Stimulated activated CD4-positive, alpha-beta T cell treated with anti-CD3 and anti-CD28 coated beads, Interleukin-1b, Interleukin-23, amount 100 ng/mL, for 24 hours (primary cell): ENCODE measurements at regions not wholly inside any gene's neighbourhood (a gene's known extent, or its start where the extent isn't known, plus 50 kb on each side); places are given as distances from the start of the nearest gene placed in this dataset.

Experiments used
- DNase-seq, 4 experiments: peaks; one replicate each; pipeline ENCODE4 v3.0.0-alpha.2; 2020; ENCODE audit warnings: low read depth in 4 of 4, low spot score in 1 of 4

DNA sequence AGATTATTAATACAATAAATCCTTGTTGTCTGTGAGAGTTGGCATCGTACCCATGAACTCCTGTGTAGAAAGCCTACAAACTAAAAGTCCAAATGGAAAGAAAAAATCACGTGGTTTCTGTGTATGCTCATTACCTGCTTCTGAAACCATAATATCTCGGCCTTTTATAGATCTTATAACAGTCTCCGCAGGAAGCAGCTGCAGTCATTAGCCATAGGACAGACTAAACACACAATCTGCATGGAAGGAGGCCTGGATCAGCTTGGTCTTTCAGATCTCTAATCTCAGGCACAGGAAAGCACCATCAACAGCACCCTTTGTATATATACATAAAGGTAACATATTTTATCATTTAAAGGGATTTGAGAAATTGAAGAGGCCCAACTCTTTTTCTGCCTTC, 508.9 kb upstream of the TCF4 start:
- no peak for DNase-seq

DNA sequence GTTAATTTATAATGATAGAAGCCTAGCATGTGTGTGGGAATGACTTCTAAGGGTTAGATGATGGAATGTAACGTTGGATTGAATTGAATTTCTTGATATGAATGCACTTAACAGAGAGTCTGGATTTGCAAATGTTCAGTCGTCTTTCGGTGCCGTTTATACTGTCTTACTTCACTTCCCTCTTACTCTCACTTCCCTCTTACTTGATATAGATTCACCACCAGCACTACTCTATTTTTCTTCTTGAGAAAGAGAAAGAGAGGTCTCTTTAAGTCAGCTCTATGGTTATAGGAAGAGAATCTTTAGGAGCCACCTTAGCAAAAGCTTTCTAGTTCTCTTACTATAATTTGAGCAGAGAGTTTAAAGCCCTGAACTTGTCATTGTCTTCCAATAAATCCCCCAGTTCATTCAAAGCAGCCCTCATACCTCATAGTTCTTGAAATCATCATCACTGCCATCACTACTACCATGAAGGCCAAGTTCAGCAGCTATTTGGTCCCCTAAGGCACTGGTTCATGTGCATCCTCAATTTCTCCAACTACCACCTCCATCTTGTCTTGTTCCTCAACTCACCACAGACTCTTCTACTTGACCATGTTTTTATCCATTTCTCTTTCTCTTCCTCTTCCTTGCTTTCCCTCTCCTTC, 501.7 kb upstream of the TCF4 start:
- no peak for DNase-seq

- DNase-seq: no peak
These were observed 498.8 kb upstream of the TCF4 start for GRCh38 chr18:56086786-56087185.

DNA sequence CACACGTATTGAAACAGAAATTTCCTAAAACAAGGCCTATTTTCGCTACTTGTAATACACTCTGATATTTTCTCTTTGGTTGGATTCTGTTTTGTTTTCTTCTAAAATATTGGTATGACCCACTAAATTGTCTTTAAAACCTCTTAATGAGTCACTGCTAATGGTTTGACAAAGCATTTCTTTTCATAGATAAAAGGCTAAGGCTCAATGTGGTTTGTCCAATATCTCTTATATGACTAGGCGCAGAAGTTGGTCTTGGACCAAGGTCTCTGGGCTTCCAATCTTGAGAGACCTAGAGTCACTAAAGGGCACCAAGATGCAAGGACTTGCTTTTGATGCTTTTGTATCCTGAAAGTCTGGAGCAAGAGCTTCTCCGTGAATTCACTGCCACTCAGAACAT, 498.2 kb upstream of the TCF4 start:
- DNase-seq: no peak

DNA sequence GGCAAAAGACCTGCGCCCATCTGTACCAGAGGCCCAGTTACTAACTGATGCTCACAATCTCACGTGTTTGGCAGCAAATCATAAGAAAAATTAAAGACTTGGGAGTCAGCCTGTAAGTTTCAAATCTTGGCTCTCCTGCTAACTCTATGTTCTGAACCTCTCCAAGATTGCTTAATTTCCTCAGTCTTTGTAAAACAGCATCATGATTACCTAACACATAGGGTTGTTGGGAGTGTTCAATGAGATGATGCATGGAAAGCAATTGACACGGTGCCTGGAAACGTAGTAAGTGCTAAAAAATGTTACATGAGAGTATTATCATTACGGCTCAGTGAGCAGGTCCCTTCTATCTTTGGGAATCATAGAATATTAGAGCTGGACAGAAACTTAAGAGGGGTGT, 497.6 kb upstream of the TCF4 start:
- no peak for DNase-seq

DNA sequence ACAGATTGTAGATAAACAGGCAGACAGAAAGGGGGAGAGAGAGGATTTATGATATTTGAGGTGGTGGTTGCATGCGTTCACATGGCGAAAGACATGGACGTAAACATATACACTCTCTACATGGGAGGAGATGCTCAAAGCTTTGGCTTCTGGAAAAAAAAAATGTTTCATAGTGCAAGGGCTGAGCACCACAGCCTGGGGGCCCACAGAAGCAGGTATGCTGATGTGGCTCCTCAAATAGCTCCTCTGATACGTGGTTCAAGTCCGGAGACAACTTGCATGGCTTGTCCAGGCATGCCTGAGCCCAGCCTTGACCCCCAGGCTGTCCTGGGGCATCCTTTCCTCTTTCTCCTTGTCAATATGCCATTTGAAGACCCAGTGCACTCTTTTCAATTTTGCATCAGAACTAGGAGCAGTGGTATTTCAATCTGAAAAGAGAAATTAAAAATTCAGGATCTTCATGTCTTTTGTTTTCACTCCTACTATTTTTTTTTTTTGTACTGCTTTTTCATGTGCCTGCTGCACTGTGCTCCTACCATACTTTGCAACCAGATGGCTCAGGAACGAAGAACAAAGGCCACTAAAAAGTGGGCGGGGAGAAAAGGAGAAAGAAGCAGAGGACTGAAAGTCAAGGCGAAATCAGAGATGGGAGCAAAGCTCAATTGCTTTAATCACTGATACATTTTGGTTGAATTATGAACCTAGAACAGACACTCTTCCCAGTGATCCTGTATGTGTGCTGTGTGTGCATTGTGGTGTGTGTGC, 495.7 kb upstream of the TCF4 start:
- no peak for DNase-seq

DNA sequence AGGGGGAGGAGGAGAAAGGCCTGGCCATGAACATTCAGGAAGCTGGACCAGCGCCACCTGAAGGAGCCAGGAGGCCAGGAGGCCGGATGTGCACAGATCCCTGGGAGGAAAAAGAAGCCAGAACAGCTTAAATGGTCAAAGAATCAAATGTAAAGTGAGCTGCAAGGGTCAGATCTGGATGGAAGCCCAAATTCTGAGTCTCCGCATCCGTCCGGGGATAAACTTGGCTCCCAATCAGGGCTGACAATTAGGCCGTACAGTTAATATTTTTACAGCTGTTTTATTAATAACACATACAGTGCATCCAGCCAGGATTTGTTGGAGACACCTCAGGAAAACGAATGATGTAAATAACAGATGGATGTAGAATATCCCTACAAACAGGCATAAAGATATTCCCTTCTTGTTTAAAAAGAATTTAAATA, 495.1 kb upstream of the TCF4 start:
- no peak for DNase-seq

GRCh38 chr18:56076723-56077122, 488.7 kb upstream of the TCF4 start:
- no peak for DNase-seq

GRCh38 chr18:56068701-56069100, 480.7 kb upstream of the TCF4 start:
- DNase-seq: no peak

DNA sequence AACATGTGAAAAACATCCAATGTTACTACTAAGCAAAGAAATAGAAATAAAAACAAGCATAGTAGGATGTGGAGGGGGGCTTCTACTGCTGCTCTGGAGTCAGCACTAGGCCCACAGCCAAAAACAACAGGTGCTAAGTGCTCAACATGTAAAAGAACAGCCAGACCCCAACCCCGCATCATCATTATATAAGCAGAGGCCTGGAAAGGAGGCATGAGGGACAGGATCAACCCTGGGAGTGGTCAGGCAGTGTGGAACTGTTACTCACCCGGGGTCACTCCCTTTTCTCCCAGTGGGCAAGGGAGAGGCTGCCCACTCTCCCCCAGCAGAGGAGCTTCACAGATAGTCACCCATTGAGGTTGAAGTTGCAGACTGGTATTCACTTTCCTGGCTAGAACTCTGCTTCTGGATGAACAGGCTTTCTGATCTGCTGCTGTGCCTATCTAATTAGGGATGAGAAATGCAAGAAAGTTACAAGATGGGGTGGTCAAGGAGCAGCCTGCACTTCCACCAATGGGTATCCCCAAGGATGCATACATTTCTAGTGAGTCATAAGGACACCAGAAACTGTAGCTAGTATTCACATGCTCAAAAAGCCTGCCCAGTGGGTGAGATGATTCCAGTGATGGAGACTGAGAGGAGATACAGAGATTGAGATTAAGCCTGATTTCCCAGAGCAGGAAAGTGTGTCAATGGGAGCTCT, 480.1 kb upstream of the TCF4 start:
- DNase-seq: no peak

DNA sequence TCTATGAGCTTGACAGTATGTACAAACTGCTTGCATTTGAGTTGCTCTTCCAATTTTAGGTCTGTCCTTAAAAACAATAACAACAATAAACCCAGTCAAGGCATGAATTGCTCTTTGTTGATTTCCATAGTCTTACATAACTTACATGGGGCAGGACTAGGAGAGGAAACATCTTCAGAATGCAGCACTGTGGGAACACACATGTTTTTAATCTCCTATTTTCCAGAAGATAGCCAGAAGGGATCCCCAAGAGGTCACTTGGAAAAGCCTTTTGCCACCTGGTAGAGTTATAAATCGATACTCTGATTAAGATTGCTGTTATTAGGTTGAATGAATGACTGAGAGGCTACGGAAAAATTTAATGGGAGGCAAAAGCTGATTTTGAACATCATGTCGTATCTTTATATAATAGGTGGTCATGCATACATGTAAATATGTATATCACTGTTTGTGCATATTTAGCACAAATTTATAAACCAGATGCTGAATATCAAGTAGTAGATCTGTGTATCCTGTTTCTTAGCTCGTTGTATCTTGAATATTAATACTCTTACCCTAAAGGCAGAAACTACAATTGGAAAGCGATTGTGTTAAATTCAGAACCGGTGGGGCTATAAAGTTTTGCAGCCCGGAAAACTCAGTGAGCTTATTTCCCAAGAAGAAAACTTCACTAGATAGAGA, 479.4 kb upstream of the TCF4 start:
- DNase-seq: no peak

GRCh38 chr18:56066524-56067213, 478.7 kb upstream of the TCF4 start:
- no peak for DNase-seq

DNA sequence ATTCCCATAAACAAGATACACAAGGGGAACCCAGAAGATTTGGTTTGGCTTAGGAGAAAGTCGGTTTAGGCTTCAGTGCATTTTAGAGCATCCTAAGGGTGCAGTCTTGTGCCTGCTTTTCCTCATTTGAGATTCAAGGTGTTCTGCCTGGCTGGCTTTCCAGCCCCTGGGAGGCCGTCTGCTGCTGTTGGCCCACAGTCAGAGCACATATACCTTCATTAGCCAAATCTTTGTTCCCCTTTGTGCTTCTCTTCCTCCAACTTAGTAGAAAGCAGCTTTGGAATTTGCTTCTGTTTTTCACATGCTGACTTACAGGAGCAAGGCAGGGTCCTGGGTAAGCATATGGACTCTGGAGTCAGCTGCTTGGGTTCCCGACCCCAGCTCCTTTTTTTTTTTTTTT, 477.1 kb upstream of the TCF4 start:
- no peak for DNase-seq

GRCh38 chr18:56062931-56063330, 474.9 kb upstream of the TCF4 start:
- DNase-seq: no peak

GRCh38 chr18:56060967-56061541, 473.1 kb upstream of the TCF4 start:
- DNase-seq: no peak

- DNase-seq: no peak
These were observed 464.2 kb upstream of the TCF4 start for GRCh38 chr18:56052202-56052601.

DNA sequence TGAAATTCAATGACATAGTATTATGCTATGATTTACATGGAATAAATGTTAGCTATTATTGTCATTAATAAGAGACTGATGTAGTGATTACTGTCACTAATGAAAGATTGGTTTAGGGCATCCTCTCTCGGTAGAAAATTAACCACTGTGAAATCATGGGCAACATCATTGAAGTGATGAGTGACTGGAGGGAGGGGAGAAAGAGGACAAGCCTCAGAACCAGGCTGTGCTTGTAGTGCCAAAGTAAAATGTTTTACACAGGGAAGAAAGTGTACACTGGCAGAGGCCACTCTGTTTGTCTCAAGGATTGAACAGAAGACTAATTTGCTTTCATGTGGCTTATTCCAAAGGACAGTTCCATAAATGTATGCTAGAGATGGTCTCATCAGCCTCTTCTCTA, 456.2 kb upstream of the TCF4 start:
- no peak for DNase-seq

GRCh38 chr18:56043641-56044061, 455.7 kb upstream of the TCF4 start:
- DNase-seq: no peak

GRCh38 chr18:56042915-56043536, 455.0 kb upstream of the TCF4 start:
- DNase-seq: no peak
